ENCODE measurements at regions not wholly inside any gene's neighbourhood (a gene's known extent, or its start where the extent isn't known, plus 50 kb on each side); places are given as distances from the start of the nearest gene placed in this dataset.

DNA sequence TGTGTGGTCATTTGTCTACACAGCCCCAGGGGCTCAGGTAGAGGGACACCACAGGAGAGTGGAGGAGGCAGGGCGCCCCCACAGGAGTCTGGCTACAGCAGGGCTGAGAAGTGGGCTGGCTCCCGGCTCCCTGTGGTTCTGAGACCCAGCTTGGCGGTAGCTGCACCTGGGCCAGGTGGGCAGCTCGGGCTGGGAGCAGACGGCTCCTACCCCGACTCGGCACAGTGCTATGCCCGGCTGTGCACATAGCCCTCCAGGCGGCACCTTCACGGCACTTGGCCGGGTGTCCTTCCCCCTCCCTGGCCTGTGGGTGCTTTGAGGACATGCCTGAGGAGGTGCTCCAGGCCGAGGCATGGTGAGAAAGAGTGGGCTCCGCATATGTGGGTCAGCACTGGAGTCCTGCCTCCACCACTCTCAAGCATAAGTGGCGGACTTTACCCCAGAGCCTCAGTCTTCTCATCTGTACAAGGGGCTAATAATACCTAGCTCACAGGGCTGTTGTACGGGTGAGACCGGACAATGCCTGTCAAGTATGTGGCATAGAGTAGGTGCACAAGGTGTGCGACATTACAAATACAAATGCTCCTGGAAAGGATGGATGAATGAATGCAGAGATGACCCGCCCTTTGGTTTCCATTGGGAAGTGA is 50.1 kb upstream of the JPH3 start:
- no peak for TF ChIP-seq POLR2AphosphoS5 (IDR thresholded peaks at IDR 0.05; ENCODE audit: low read depth)
- TF ChIP-seq, protein P1, sequence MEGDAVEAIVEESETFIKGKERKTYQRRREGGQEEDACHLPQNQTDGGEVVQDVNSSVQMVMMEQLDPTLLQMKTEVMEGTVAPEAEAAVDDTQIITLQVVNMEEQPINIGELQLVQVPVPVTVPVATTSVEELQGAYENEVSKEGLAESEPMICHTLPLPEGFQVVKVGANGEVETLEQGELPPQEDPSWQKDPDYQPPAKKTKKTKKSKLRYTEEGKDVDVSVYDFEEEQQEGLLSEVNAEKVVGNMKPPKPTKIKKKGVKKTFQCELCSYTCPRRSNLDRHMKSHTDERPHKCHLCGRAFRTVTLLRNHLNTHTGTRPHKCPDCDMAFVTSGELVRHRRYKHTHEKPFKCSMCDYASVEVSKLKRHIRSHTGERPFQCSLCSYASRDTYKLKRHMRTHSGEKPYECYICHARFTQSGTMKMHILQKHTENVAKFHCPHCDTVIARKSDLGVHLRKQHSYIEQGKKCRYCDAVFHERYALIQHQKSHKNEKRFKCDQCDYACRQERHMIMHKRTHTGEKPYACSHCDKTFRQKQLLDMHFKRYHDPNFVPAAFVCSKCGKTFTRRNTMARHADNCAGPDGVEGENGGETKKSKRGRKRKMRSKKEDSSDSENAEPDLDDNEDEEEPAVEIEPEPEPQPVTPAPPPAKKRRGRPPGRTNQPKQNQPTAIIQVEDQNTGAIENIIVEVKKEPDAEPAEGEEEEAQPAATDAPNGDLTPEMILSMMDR (IDR thresholded peaks at IDR 0.05; ENCODE audit: insufficient read depth, low read length) = no peak
- TF ChIP-seq, protein P2, sequence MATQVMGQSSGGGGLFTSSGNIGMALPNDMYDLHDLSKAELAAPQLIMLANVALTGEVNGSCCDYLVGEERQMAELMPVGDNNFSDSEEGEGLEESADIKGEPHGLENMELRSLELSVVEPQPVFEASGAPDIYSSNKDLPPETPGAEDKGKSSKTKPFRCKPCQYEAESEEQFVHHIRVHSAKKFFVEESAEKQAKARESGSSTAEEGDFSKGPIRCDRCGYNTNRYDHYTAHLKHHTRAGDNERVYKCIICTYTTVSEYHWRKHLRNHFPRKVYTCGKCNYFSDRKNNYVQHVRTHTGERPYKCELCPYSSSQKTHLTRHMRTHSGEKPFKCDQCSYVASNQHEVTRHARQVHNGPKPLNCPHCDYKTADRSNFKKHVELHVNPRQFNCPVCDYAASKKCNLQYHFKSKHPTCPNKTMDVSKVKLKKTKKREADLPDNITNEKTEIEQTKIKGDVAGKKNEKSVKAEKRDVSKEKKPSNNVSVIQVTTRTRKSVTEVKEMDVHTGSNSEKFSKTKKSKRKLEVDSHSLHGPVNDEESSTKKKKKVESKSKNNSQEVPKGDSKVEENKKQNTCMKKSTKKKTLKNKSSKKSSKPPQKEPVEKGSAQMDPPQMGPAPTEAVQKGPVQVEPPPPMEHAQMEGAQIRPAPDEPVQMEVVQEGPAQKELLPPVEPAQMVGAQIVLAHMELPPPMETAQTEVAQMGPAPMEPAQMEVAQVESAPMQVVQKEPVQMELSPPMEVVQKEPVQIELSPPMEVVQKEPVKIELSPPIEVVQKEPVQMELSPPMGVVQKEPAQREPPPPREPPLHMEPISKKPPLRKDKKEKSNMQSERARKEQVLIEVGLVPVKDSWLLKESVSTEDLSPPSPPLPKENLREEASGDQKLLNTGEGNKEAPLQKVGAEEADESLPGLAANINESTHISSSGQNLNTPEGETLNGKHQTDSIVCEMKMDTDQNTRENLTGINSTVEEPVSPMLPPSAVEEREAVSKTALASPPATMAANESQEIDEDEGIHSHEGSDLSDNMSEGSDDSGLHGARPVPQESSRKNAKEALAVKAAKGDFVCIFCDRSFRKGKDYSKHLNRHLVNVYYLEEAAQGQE (IDR thresholded peaks at IDR 0.05; ENCODE audit: insufficient replicate concordance, low read depth) = no peak
- no peak for TF ChIP-seq GABPA (IDR thresholded peaks at IDR 0.05; ENCODE audit: low read depth)
- no peak for TF ChIP-seq SPI1 (IDR thresholded peaks at IDR 0.05; ENCODE audit: borderline replicate concordance, low read depth)

All from HL-60 (cell line).